Nephron (organoid): ENCODE measurements at regions not wholly inside any gene's neighbourhood (a gene's known extent, or its start where the extent isn't known, plus 50 kb on each side); places are given as distances from the start of the nearest gene placed in this dataset.
"Not testable (repeated sequence)": the region's sequence is repeated elsewhere in the genome, so short reads cannot be mapped to it uniquely, and the experiment has no call there.

Source experiments
- H3K27ac Mint-ChIP-seq, 3 experiments: 2 replicates each; pipeline ENCODE4 v1.8.0; 2020; ENCODE audit warnings: mixed read lengths in 3 of 3, mild to moderate bottlenecking in 2 of 3, moderate library complexity in 1 of 3
- H3K27me3 Mint-ChIP-seq: 2 replicates; pipeline ENCODE4 v1.8.0; 2021; ENCODE audit warnings: low read depth, mild to moderate bottlenecking, moderate library complexity, mixed read lengths
- H3K36me3 Mint-ChIP-seq: 2 replicates; pipeline ENCODE4 v1.8.0; 2020; ENCODE audit warnings: low read depth, mixed read lengths
- H3K4me1 Mint-ChIP-seq: 2 replicates; pipeline ENCODE4 v1.8.0; 2020; ENCODE audit warnings: mixed read lengths
- H3K4me3 Mint-ChIP-seq, 3 experiments: 2 replicates each; pipeline ENCODE4 v1.8.0; 2020; ENCODE audit warnings: mild to moderate bottlenecking in 3 of 3, mixed read lengths in 3 of 3, moderate library complexity in 2 of 3
- H3K9me3 Mint-ChIP-seq: 2 replicates; pipeline ENCODE4 v1.8.0; 2020; ENCODE audit warnings: mixed read lengths
- CTCF ChIP-seq, 3 experiments: fragments of 200-600 bp; sonication (generic); IDR thresholded peaks; one replicate each; pipeline ENCODE4 v1.5.0; 2021; ENCODE audit warnings: antibody characterized with exemption in 3 of 3; ENCODE audit not compliant: unreplicated experiment in 3 of 3

- Mint-ChIP-seq H3K4me1 (peaks cover 43% of the 10 kb centered on the region), H3K9me3 (peaks cover 8% of the 10 kb centered on the region), H3K27ac (peak overlapping the region in 2 of 3 experiments; percentile 12 to 23), H3K27me3 (no peaks in the 10 kb centered on the region), H3K4me3 (no peak overlapping the region), H3K36me3 (no peaks in the 10 kb centered on the region)
- no peak for TF ChIP-seq CTCF (IDR thresholded peaks at IDR 0.05; ENCODE audit: unreplicated experiment in 3 of 3)
Measured at GRCh38 chr6:112881828-112882780, 535.0 kb downstream of the RFPL4B start.

GRCh38 chr6:112883095-112883494 is 536.0 kb downstream of the RFPL4B start:
- Mint-ChIP-seq H3K27me3 (no peaks in the 10 kb centered on the region), H3K9me3 (peaks cover 8% of the 10 kb centered on the region), H3K27ac (peak overlapping the region in 1 of 3 experiments; percentile 63), H3K4me3 (no peak overlapping the region), H3K4me1 (peaks cover 33% of the 10 kb centered on the region), H3K36me3 (no peaks in the 10 kb centered on the region)
- no peak for TF ChIP-seq CTCF (IDR thresholded peaks at IDR 0.05; ENCODE audit: unreplicated experiment in 3 of 3)

GRCh38 chr6:112886415-112886814 is 539.3 kb downstream of the RFPL4B start:
- Mint-ChIP-seq H3K9me3 (peaks cover 8% of the 10 kb centered on the region), H3K4me1 (peaks cover 13% of the 10 kb centered on the region), H3K36me3 (no peaks in the 10 kb centered on the region), H3K27me3 (no peaks in the 10 kb centered on the region), H3K27ac (no peak overlapping the region), H3K4me3 (no peak overlapping the region)
- TF ChIP-seq CTCF (IDR thresholded peaks at IDR 0.05; ENCODE audit: unreplicated experiment in 3 of 3) = no peak

GRCh38 chr6:112887424-112887823 is 540.3 kb downstream of the RFPL4B start:
- not testable (repeated sequence) for H3K4me3 Mint-ChIP-seq, H3K9me3 Mint-ChIP-seq, H3K4me1 Mint-ChIP-seq, H3K27ac Mint-ChIP-seq, H3K27me3 Mint-ChIP-seq, H3K36me3 Mint-ChIP-seq

GRCh38 chr6:112899541-112899940 is 552.4 kb downstream of the RFPL4B start:
- Mint-ChIP-seq H3K4me3 (no peak overlapping the region), H3K9me3 (peaks cover 36% of the 10 kb centered on the region), H3K27me3 (no peaks in the 10 kb centered on the region), H3K36me3 (peaks cover 4% of the 10 kb centered on the region), H3K27ac (no peak overlapping the region), H3K4me1 (no peaks in the 10 kb centered on the region)
- TF ChIP-seq CTCF (IDR thresholded peaks at IDR 0.05; ENCODE audit: unreplicated experiment in 3 of 3) = no peak

GRCh38 chr6:112903361-112903760 is 556.2 kb downstream of the RFPL4B start:
- Mint-ChIP-seq H3K27me3 (no peaks in the 10 kb centered on the region), H3K4me1 (peaks cover 20% of the 10 kb centered on the region), H3K27ac (no peak overlapping the region), H3K4me3 (no peak overlapping the region), H3K36me3 (peaks cover 4% of the 10 kb centered on the region), H3K9me3 (peaks cover 38% of the 10 kb centered on the region)
- no peak for TF ChIP-seq CTCF (IDR thresholded peaks at IDR 0.05; ENCODE audit: unreplicated experiment in 3 of 3)
